T-helper 1 cell (primary cell): ENCODE measurements at regions not wholly inside any gene's neighbourhood (a gene's known extent, or its start where the extent isn't known, plus 50 kb on each side); places are given as distances from the start of the nearest gene placed in this dataset.
"Not testable (repeated sequence)": the region's sequence is repeated elsewhere in the genome, so short reads cannot be mapped to it uniquely, and the experiment has no call there.

ENCODE experiments used
- DNase-seq, 5 donors: peaks; one replicate each; pipeline ENCODE4 v3.0.0-alpha.2; 2012 to 2020

DNA sequence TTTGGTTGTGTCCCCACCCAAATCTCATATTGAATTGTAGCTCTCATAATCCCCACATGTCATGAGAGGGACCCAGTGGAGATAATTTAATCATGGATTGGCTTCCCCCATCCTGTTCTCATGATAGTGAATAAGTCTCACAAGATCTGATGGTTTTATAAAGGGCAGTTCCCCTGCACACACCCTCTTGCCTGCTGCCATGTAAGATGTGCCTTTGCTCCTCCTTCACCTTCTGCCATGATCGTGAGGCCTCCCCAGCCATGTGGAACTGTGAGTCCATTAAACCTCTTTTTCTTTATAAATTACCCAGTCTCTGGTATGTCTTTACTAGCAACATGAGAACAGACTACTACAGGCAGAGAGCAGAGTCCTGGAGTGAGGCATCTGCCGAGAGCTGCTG, 90.2 kb upstream of the SLC45A1 start:
- not testable (repeated sequence) for DNase-seq

DNA sequence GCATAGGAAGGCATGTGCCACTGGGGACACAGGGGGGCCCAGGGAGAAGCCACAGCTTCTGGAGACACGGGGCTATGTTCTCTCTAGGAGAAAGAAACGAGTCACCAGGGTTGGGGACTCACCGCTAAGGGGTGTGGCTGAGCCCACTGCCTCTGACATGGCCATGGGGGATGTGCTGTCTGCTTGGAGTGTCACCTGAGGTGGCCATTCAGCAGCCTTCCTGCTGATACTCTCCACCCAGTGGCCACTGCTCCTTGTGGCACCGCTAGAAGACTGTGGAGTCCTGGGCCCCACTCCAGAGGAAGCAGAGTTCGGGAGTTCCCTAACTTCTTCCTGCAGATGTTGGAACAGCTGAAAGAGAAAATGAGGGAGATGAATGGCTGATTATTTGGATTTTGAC, 91.2 kb upstream of the SLC45A1 start:
- DNase-seq, result no peak

- not testable (repeated sequence) for DNase-seq
Measured at GRCh38 chr1:8226024-8226423, 91.9 kb upstream of the SLC45A1 start.

GRCh38 chr1:8223526-8223925, 94.4 kb upstream of the SLC45A1 start:
- DNase-seq, result no peak

- DNase-seq, result no peak
Measured at GRCh38 chr1:8222789-8223188, 95.1 kb upstream of the SLC45A1 start.

GRCh38 chr1:8219530-8219929, 98.4 kb upstream of the SLC45A1 start:
- no peak for DNase-seq

DNA sequence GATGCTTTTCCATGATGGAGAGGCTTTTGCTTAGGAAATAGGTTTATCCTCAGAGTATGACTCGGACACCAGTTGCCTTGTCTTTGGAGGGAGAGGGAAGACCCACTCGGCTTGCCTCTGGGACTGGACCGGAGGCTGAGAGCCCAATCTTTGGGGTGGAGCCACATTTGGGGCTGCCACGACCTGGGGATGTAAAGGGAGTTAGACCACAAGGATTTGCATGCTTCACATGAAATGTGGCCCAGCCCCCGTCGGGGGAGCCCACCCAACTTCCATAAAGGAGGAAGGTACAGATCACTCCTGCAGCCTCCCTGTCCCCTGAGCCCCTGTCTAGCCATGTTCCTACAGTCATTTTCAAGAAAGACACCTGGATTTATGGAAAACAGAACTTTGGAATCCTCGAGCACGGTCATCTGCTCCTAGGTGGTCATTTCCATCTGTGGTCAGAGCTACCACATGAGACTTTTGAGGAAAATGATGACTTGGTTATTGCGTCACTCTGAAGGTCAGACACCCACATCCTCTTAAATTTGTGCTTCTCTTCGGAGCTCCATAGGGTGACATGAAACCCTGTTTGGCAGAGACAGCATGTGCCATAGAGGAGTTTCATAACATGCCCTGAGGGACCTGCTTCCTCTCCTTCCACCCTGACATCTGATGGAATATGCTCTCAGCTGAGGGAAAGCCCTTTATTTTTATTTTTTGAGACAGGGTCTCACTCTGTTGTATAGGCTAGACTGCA, 99.4 kb upstream of the SLC45A1 start:
- no peak for DNase-seq

DNA sequence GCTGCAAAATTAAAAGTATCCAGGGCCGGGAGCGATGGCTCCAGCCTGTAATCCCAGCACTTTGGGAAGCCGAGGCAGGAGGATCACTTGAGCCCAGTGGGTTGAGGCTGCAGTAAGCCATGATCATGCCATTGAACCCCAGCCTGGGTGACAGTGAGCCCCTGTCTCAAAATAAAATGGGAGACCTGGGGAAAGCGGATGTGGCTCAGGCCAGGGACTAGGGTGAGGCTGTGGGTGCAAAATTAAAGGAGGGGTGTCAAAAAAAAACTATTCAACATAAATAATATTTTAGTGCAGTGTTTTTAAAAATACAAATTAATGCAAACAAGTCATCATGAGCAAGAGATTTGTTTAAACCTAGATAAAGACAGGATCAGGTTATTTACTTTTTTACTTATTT, 100.1 kb upstream of the SLC45A1 start:
- DNase-seq, result no peak

- DNase-seq, result peak in 1 of 5 donors; percentile 15
Measured at GRCh38 chr1:8217011-8217711, 100.8 kb upstream of the SLC45A1 start.

DNA sequence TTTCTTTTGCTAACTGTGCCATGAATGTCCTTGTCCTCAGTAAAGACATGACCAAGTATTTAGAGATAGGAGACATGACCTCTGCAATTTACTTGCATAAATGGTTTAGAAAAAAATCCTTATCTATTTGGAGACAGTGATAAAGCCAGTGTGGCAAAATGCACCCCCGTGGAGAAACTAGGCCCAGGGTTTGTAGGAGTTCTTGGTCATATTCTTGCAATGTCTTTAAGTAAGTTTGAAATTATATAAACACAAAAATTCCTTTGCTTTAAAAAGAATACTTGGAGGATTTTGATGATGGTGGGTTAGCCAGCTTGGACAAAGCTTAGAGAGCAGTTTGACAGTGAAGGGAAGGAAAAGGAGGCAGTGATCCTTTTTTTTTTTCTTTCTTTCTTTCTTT, 101.9 kb upstream of the SLC45A1 start:
- no peak for DNase-seq

DNA sequence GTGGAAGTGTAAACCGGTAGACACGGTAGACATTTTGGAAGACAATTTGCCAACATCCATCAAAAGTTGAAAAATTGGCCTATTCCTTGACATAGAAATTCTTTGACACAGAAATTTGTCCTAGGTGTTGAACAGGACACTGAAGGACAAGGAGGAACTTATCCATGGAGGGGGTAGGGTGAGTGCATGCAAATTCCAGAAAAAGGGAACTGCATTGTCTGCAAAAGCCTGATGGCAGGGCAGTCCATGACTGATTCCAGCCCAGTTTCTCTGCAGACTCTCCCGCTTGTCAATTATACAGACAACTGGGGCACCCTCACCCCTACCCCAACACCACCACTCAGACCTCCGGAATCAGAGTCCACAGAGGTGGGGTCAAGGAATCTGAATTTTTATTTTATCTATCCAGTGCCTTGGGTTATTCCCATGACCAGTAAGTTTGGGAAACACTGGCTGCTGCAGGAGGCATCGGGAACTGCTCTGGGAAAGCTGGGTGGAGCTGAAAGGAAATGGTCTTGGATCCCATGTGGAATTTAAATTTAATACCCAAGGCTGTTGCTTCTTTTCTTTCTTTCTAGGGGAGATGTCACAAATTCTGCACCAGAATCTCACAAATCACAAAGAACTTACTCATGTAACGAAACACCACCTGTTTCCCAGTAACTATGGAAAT, 103.3 kb upstream of the SLC45A1 start:
- no peak for DNase-seq

- no peak for DNase-seq
Measured at GRCh38 chr1:8213676-8214075, 104.2 kb upstream of the SLC45A1 start.

DNA sequence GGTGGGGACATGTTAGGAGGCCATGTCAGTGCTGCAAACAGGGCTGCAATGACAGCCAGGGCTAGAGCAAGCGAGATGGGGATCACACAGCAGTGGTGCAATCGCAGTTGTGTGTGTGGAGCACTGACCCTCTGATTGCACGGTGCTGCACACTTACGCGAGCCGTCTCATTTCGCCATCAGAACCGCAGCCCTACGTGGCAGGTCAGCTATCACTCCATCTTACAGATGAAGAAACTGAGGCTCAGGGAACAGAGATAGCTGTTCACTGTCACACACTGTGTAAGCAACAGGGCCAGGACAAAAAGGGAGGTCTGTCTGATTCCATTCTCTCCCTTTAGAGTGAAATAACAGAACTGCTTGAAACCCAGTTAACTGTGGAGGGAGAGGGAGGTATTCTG, 104.8 kb upstream of the SLC45A1 start:
- no peak for DNase-seq

GRCh38 chr1:8212580-8213031, 105.3 kb upstream of the SLC45A1 start:
- no peak for DNase-seq

GRCh38 chr1:8211883-8212579, 105.9 kb upstream of the SLC45A1 start:
- DNase-seq, result peak in 1 of 5 donors; percentile 61

GRCh38 chr1:8211251-8211882, 106.5 kb upstream of the SLC45A1 start:
- DNase-seq, result no peak

- no peak for DNase-seq
Measured at GRCh38 chr1:8207202-8207601, 110.7 kb upstream of the SLC45A1 start.

DNA sequence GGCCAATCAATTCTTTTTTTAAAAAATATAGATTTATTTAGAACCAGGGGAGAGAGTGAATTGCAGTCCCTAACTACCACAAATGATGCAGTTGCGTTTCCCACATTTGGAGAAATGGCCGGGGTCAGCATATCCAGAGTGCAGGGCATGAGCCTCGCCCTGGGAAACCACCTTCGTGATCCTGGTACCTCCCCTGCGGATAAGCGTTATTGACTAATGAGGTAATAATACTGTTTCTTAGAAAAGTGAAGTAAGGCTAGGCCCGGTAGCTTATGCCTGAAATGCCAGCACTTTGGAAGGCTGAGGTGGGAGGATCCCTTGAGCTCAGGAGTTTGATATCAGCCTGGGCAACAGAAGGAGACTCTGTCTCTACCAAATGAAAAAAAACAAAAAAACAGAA, 111.5 kb upstream of the SLC45A1 start:
- DNase-seq, result no peak

DNA sequence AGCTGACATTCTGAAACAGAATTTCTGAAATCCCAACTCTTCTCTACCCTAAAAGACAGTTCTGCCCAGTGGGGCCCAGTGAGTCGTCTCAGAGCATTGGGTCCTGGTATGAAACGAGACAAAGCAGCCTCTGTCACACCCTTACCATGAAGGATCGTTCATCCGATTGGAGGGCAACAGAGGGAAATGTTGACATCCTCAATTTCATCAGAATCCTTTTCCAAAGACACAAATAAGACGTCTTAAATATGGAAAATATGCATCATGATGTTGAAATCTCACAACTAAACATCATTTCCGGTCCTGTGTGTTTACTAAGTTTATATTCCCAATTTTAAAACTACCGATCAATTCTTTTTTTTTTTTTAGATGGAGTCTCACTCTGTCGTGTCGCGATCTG, 112.1 kb upstream of the SLC45A1 start:
- no peak for DNase-seq

GRCh38 chr1:8204826-8205225, 113.1 kb upstream of the SLC45A1 start:
- no peak for DNase-seq

DNA sequence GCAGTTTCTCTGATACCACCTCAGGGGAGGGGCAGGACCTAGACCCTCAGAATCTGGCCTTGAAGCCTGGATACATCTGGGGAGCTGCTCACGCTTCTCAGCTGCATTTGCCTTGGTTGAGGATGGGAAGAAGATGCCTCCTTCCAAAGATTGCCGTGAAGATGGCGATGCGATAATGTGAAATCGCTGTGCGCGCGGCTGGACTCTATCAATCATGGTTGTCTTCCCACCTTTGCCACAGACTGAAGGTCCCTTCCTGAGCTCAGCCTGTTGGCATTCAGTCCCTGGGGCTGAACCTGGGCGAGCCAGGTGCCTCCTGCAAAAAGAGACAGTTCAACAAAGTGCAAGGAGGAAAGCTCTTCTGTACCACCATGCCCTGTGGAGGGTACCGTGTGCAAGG, 114.4 kb upstream of the SLC45A1 start:
- no peak for DNase-seq

DNA sequence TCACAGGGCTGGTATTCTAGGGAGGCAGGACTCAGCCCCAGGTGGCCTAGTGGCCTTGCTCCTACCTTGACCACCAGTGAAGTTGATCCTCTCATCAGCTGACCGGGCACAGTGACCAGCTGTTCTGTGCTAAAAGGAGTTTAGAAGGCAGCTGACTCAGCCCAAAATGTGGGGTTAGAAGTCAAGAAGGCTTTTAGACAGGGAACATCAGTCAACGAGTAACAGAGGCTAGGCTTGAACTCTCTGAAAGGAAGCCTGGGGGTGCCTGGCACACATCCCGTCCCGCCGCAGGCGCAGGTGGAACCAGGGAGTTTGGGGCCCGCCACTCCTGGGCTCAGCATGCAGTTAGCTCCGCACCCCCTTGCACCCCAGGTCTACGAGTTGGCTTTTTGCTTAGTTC, 114.9 kb upstream of the SLC45A1 start:
- no peak for DNase-seq
